Osteocyte (in vitro differentiated cells): ENCODE measurements at regions not wholly inside any gene's neighbourhood (a gene's known extent, or its start where the extent isn't known, plus 50 kb on each side); places are given as distances from the start of the nearest gene placed in this dataset.

Experiments
- DNase-seq: peaks from one replicate; pipeline ENCODE4 v3.0.0; 2021; ENCODE audit warnings: mixed read lengths; ENCODE audit not compliant: unreplicated experiment; ENCODE audit errors: extremely low spot score
- H3K27ac Mint-ChIP-seq: one replicate; pipeline ENCODE4 v1.8.0; 2021; ENCODE audit warnings: mild to moderate bottlenecking, mixed read lengths; ENCODE audit not compliant: unreplicated experiment
- H3K27me3 Mint-ChIP-seq: one replicate; pipeline ENCODE4 v1.8.0; 2021; ENCODE audit warnings: mixed read lengths; ENCODE audit not compliant: unreplicated experiment
- H3K36me3 Mint-ChIP-seq: one replicate; pipeline ENCODE4 v1.8.0; 2021; ENCODE audit warnings: mixed read lengths; ENCODE audit not compliant: unreplicated experiment
- H3K4me1 Mint-ChIP-seq: one replicate; pipeline ENCODE4 v1.8.0; 2021; ENCODE audit warnings: mixed read lengths; ENCODE audit not compliant: unreplicated experiment
- H3K4me3 Mint-ChIP-seq: one replicate; pipeline ENCODE4 v1.8.0; 2021; ENCODE audit warnings: mild to moderate bottlenecking, moderate library complexity, mixed read lengths; ENCODE audit not compliant: unreplicated experiment
- H3K9me3 Mint-ChIP-seq: one replicate; pipeline ENCODE4 v1.8.0; 2021; ENCODE audit warnings: mixed read lengths; ENCODE audit not compliant: unreplicated experiment
- CTCF ChIP-seq: fragments of 200-600 bp; sonication (generic); IDR thresholded peaks from 2 replicates; pipeline ENCODE4 v1.5.0; 2021; ENCODE audit warnings: antibody characterized with exemption, mild to moderate bottlenecking, moderate library complexity

- Mint-ChIP-seq H3K4me1 (no peaks in the 10 kb centered on the region), H3K9me3 (peaks cover 21% of the 10 kb centered on the region), H3K4me3 (no peak overlapping the region), H3K27ac (no peak overlapping the region), H3K36me3 (no peaks in the 10 kb centered on the region), H3K27me3 (no peaks in the 10 kb centered on the region)
- TF ChIP-seq CTCF, result no peak
- DNase-seq, result no peak
These were observed 466.4 kb downstream of the NPHP4 start for GRCh38 chr1:5525597-5526384.

- TF ChIP-seq CTCF, result no peak
- Mint-ChIP-seq H3K36me3 (no peaks in the 10 kb centered on the region), H3K27ac (no peak overlapping the region), H3K4me1 (no peaks in the 10 kb centered on the region), H3K27me3 (no peaks in the 10 kb centered on the region), H3K9me3 (peaks cover 17% of the 10 kb centered on the region), H3K4me3 (no peak overlapping the region)
- peak; percentile 44 for DNase-seq
These were observed 469.6 kb downstream of the NPHP4 start for GRCh38 chr1:5522531-5523145.

GRCh38 chr1:5519366-5520135 is 472.7 kb downstream of the NPHP4 start:
- peak; percentile 66 for DNase-seq
- TF ChIP-seq CTCF, result no peak
- Mint-ChIP-seq H3K27ac (no peak overlapping the region), H3K9me3 (peaks cover 17% of the 10 kb centered on the region), H3K4me3 (no peak overlapping the region), H3K4me1 (no peaks in the 10 kb centered on the region), H3K27me3 (no peaks in the 10 kb centered on the region), H3K36me3 (no peaks in the 10 kb centered on the region)

- Mint-ChIP-seq H3K4me3 (no peak overlapping the region), H3K9me3 (peaks cover 12% of the 10 kb centered on the region), H3K36me3 (no peaks in the 10 kb centered on the region), H3K4me1 (no peaks in the 10 kb centered on the region), H3K27me3 (no peaks in the 10 kb centered on the region), H3K27ac (no peak overlapping the region)
- no peak for TF ChIP-seq CTCF
- DNase-seq, result no peak
These were observed 475.5 kb downstream of the NPHP4 start for GRCh38 chr1:5516756-5517155.

GRCh38 chr1:5515501-5515900 is 476.7 kb downstream of the NPHP4 start:
- Mint-ChIP-seq H3K9me3 (peaks cover 6% of the 10 kb centered on the region), H3K27me3 (peaks cover 2% of the 10 kb centered on the region), H3K4me1 (no peaks in the 10 kb centered on the region), H3K4me3 (no peak overlapping the region), H3K27ac (no peak overlapping the region), H3K36me3 (no peaks in the 10 kb centered on the region)
- no peak for TF ChIP-seq CTCF
- DNase-seq, result no peak
